Ovary (tissue), 3 donors: ENCODE measurements at regions not wholly inside any gene's neighbourhood (a gene's known extent, or its start where the extent isn't known, plus 50 kb on each side); places are given as distances from the start of the nearest gene placed in this dataset.

Source experiments
- EP300 ChIP-seq: sonication (generic); formaldehyde crosslinking; IDR thresholded peaks from one replicate; pipeline ENCODE4 v1.6.1; 2017; ENCODE audit warnings: antibody characterized with exemption
- POLR2A ChIP-seq: fragments of 450-650 bp; IDR thresholded peaks from one replicate; pipeline ENCODE4 v1.6.1; 2017; ENCODE audit warnings: antibody characterized with exemption, mild to moderate bottlenecking, moderate library complexity
- TF ChIP-seq, protein P1 (sequence below), 3 donors: fragments of 450-650 bp in 2 of 3; fragments of 200-600 bp in 1 of 3; IDR thresholded peaks; one replicate each; pipeline versions ENCODE4 v1.5.1 to v1.8.0; 2016 to 2022; ENCODE audit warnings: antibody characterized with exemption in 3 of 3, mild to moderate bottlenecking in 1 of 3
- donor health status: DM: no; HTN: no; CAD: no.

DNA sequence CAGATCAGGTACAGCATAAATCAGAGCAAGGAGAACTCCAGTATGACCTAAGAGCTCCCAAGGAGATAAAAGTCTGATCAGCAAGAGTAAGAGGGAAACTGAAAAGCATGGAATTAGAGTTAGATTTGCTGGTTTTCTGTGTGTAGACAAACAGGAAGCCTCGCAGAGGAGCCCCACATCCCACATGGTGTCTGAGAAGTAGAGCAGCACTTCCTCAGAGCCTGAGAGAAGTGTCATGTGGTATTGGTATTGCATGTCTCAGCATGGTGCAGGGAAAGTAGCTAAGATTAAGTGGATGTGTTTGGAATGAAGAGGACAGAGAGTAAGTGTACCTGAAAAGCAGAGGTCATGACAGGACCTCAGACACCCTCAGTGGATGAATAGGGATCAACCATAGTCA lies 175.4 kb upstream of the GBE1 start:
- TF ChIP-seq, protein P1, sequence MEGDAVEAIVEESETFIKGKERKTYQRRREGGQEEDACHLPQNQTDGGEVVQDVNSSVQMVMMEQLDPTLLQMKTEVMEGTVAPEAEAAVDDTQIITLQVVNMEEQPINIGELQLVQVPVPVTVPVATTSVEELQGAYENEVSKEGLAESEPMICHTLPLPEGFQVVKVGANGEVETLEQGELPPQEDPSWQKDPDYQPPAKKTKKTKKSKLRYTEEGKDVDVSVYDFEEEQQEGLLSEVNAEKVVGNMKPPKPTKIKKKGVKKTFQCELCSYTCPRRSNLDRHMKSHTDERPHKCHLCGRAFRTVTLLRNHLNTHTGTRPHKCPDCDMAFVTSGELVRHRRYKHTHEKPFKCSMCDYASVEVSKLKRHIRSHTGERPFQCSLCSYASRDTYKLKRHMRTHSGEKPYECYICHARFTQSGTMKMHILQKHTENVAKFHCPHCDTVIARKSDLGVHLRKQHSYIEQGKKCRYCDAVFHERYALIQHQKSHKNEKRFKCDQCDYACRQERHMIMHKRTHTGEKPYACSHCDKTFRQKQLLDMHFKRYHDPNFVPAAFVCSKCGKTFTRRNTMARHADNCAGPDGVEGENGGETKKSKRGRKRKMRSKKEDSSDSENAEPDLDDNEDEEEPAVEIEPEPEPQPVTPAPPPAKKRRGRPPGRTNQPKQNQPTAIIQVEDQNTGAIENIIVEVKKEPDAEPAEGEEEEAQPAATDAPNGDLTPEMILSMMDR (IDR thresholded peaks at IDR 0.05): no peak
- TF ChIP-seq POLR2A: no peak
- TF ChIP-seq EP300: no peak
